NCI-H187 (cell line): ENCODE measurements at regions not wholly inside any gene's neighbourhood (a gene's known extent, or its start where the extent isn't known, plus 50 kb on each side); places are given as distances from the start of the nearest gene placed in this dataset.
A peak's percentile ranks its signal among the peaks of the same experiment; 100 is the strongest.

Experiments
- DNase-seq, 2 experiments: peaks; one replicate each; lab custom pipeline; 2025; lab: John Stamatoyannopoulos, UW

DNA sequence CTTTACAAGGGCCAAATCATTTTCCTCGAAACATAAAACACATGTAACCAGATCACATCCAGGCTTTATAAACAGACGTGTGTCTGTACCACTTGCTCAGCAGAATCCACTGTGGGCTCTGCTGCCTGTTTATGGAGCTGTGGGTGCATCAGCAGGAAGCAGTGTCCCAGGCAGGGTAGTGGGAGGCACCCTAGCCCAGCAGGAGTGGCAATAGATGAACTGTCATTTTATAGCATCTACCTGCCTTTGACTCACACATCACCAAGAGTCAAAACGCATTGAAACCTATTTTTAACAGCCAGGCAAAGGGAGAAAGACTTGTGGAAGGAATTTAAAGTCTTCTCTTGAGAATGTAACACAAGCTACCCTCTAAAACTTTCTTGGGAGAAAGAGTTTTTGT is 169.1 kb upstream of the TENM3 start:
- DNase-seq: no peak

DNA sequence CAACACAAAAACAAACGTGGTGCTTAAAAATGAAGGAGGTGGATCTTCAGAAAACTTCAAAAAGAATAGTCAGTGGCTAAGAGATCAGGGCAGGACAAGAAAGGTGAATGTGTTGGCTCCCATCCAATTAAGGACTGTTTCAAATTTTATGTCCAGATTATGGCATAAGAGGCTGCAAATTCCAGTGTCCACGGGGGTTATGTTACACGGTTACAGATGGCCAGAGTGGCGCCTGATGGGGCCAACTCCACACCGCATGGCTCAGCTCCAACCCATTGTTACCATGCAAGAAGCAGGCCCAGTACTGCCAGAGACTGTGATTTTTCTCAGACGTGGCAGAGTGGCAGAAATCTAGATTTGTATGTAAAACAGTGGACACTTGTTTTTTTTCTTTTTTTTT is 168.4 kb upstream of the TENM3 start:
- no peak for DNase-seq

DNA sequence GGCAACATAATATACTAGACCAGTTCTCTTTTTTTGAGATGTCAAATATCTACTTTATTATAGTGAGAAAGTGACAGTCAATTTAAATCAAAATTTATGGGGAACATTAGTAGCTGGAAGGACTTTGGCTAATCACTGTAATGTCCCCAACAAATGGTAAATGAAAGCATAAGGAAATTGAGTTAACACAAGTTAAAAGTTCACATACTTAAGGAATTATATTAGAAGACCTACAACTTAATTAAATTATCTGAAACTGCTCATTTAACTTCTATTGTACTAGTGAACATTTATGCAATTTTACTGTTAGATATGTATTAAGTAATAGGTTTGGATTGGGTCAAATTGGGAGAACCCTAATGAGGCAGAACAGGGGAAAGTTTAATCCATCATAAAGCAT is 160.3 kb upstream of the TENM3 start:
- DNase-seq: no peak

DNA sequence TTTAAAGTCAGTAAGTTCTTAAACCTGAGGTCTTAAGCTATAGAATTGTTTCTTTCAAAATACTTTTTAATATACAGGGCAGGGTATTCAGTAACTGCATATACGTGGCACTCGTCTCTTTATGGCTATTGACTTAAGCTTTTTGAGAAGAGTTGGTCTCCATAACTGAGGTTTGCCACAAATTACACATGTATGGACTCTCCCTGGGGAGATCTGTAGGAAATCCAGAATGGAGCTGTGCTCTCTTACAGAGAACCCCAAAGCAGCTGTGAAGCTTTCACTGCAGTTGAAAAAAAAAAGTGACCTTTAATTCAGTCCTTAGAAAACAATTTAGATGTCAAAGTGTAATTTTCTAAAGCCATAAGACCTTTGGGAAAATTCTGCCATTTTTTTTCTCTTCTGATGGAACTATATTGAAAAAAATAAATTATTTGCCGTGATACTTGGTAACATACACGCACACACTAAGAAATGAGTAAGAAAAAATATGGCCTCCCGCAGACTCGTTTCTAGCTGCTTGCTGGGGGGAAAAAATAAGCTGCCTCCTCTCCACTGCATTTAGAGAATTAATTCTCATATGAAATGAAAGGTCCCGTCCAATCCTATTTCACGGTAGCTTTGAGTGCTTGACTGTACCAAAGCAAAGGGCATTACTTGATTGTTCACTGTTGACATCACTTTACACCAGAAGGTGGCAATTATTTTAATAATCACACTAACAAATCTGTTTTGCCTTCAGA is 159.4 kb upstream of the TENM3 start:
- DNase-seq: peak in 1 of 2 experiments; percentile 8

DNA sequence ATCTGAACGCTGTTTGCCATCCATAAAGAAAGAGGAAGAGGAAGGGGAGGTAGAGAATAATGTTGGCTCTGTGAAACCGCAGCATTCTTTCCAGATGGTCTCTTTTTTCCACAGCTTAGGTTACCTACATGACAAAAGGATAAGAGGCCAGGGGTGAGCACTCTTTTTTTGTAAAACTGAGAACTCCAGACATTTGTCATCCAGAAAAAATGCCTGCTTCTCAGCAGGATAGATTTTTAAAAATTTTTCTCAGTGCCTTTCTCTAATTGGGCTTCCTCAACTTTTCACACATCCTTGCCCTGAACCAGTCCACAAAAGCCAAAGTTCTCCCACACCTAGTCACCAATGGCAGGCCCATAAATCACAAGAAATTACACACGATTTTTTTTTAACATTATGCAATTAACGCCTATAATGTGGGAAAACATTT is 158.1 kb upstream of the TENM3 start:
- DNase-seq: no peak

DNA sequence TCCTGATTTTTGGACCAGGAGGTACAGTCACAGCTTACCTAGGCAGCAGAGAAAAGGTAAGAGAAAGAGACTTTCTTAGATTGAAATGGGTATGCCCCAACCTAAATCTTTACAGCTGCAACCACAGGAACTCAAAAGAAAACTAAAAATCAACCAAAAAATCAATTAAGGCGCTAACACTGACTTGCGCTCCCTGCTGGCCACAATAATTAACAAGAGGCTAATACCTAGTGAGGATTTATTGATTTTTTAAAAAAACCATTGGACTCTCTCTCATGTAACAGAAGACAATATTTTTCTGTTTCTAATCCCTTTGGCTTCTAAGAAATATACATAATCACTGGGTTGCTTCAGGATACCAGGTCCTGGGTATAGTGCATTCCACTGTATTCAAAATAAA is 153.9 kb upstream of the TENM3 start:
- no peak for DNase-seq

DNA sequence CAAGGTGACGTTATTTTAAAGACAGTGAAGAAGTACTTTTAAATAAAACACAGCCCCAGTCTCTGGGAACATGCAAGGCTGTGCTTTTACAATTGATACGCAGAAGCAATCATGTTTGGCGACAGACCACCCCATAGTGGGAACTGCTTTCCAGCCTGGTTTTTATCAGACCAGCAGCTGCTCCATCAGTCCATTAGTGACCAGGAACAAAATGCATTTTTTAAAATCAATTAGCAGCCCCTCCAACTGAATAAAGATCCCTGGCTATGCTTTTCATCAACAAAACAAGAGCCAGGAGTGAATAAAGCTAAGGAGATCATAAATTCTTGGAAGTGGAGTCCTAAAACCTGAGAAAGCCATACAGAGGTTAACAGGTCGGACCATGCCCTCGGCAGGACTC is 153.0 kb upstream of the TENM3 start:
- no peak for DNase-seq

DNA sequence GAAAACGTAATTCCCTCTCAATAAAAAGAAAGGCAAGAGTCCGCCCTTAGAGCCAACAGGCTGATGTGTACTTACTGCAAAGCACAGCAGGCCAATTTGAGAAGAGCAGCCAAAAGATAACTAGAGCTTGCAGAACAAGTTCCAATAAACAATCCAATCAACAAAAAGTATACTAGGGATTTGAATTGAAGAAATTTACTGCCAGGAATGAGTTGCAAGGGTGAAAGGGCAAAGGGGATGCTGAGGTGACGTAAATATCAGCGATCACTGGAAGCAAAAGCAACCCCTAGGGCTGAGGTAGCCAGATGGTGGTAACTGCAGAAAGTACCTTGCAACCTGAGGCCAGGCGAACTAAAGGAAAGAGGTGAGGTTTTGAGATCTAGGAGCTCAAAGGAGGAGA is 152.1 kb upstream of the TENM3 start:
- no peak for DNase-seq

DNA sequence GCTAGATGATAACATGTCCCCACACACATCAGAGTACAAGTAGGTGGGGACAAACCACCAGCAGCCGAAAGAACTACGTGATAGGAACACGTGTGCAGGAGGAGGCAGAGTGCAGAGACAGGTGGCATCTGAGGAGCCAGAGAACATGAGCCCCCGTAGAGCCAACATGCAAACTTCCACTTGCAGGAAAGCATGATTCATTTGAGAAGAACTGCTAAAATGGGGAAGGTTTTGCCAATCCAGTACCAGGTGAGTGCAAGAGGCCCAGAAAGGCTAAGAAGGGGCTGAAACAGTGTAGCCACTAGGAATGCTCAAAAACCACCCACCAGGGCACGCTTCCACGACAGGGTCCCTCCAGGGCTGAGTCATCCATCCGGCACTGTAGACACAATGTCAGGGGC is 149.8 kb upstream of the TENM3 start:
- no peak for DNase-seq

DNA sequence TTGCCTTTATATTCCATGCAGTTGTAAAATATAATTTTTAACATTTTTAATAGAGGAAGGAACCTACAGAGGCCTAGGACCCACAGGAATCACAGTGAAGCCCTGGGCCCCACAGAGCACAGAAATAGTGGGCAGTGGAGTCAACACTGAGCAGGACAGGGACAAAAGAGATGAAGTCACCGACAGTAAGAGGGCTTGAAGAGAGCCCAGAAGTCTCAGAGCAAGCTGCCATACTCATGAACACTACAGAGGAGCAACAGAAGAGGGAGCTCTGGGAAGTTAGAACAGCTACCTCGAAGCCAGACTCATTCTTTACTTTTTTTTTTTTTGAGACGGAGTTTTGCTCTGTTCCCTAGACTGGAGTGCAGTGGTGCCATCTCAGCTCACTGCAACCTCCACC is 149.3 kb upstream of the TENM3 start:
- no peak for DNase-seq

DNA sequence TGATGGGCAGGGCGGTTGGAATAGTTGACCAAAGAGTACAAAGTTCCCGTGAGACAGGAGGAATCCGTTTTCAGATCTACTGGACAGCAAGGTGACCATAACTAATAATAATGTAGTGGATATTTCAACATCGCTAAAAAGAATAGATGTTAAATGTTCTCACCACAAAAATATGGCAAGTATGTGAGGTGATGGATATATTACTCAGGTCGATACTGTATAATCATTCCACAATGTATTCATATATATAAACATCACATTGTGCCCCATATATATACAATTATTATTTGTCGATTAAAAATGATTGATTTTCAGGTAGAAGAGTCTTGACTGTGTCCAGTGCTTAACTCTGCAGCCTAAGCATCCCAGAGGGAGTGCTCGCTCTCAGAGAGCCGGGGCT is 141.6 kb upstream of the TENM3 start:
- no peak for DNase-seq

DNA sequence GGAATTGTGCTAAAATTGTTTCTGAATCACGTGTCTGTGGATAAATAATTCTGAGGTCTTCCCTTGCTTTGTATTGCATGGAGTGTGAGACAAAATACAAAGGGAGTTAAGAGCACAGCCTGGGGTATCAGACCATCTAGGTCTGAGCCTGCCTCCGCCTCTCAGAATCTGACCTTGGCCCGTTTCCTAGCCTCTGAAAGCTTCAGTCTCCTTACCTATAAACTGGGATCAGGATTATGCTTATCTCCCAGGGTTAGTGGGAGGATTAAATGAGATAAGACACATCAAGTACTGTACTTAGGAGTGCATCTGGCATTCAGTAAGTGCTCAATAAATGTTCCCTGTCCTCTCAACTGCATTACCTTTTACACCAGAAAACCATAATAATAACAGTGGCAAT is 140.6 kb upstream of the TENM3 start:
- DNase-seq: no peak

DNA sequence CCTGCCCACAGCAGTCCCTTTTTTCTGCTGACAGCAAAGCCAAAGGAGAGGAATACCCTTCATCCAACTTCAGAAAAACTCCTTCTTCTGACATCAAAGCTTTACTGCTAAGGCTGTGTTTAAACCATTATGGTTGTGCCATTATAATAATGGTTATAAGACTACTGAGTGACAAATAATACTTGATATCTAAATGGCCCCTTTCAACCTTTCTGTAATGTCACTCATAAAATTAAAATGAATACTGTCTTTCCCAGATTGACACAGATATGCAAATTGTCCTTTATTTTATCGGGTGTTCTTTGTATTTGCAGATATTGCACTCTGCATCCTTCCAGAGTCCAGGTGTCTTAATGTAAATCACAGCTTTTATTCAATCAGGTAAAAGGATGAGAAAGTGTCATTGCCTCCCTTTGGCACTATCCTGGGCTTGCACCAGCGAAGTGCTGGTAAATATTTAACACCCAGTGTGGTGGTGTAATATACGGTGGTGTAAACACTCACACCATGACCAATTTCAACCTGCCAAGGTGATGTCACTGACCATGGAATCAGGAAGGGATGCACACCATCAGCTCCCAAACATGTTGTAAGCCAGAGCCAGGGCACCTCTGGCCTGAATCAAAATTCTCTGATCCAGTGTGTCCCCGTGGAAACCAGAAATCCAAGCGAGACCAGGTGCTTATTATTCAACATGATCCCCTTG is 139.4 kb upstream of the TENM3 start:
- no peak for DNase-seq

DNA sequence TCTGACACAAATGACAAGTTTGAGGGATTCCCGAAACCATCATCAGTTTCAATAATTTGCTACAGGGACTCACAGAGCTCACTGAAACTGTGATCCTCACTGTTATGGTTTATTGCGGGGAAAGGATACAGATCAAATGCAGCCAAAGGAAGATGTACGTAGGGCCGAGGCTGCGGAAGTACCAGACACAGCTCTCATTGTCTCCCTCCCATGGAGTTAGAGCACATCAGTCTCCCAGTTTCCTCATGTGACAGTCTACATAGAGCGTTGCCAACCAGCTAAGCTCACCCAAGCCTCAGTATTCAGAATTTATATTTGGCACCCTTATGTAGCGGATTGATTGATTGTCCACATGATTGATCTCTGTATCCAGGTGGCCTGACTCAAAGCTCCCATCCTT is 137.8 kb upstream of the TENM3 start:
- DNase-seq: no peak

DNA sequence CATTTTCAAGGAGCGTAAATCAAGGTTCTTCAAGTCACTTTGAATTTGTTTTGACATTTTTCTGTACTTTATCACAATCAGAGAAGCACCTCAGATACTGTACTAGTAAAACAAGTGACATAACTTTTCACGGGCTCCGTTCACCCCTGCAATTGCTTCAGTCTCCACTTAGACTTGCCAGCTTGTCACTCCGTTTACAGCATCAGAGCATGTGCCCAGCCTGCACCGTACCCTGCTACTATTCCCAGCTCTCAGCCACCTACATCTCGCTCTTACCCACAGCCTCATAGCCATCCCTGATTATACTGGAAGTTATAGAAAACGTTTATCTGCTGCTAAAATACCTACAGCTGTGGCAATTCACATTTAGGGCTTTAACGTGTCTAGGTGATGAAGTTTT is 135.3 kb upstream of the TENM3 start:
- no peak for DNase-seq

DNA sequence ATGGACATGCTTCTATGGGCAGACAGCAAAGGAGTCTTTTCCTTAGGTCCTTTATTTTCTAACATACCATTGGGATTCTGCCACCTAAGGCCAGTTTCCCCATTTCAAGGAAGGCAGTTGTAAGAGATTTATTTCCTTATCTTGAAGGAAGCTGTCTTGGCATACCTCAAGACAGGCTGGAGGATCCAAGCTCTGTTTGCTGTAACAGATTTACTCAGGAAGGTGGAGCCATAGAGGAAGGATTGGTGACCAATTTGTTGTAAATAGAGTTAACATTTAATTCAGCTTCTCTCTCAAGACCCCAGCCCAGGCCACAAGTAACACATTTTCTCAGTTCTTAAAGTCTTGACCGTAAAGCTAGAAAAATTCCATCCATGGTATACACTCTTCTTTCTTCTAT is 131.6 kb upstream of the TENM3 start:
- DNase-seq: no peak

DNA sequence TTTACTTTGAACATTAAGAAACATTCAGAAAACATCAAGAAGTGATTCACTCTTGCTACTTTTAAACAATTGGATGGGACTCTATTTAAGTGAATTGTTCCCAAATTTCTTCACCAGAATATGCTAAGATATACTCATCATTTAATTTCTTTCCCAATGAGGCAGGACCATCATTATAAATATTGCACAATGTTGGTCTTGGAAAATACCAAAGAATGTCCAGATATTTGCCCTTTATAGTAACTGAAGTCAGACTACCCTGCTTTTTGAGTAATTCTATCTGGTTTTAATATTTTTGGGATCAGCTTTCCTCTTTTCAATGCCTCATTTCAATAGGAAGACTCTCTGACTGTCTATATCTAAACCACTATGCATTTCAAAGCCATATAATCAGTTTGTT is 129.4 kb upstream of the TENM3 start:
- no peak for DNase-seq

DNA sequence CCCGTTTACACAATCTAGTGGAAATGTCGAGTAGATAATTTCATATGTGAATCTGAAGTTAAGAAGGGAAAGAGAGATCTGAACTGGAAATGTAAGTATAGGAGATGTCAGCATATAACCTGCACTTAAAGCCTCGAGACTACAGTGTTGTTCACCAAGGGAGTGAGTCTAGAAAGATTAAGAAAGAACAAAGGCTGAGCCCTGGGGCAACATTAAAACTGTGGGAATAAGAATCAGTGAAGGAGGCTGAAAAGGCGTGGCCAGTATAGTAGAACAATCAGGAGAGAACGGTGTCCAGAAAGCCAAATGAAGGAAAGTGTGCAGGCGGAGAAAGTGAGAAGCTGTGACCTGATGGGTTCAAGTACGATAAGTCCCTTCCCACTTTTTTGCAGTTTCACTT is 118.8 kb upstream of the TENM3 start:
- no peak for DNase-seq

DNA sequence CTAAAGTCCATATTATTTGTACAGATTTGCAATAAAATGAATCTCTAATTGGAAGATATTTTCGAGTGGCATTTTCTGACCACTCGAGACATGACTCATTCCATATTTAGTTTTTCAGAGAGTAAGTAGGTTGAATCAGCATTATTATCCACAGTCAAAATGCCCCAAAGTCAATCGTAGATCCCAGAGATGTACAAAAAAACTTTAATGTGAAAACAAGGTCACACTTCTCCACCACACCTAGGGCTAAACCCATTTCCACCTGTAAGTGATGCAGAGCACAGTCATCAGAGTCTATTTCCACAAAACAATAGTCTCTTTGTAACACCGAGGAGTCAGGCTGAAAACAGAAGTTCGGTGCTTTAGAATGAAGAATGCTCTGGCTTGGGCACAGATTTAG is 117.1 kb upstream of the TENM3 start:
- DNase-seq: no peak

DNA sequence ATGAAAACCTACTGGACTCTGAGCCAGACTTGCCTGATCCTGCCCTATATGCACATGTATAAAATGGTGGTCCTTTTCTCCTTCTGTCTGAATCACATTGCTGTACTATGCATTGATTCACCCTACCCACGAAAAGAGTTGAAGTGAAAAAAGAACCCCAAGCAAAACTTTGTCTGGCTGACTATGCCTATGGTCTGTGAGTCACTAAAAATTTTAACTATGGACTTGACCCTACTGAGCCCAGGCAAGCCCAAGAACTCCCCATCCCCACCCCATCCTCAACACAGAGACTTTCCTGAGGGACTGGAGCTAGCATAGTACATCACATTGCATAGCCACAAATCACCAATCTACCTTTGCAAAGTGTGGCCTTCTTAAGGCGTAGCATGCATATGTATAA is 116.6 kb upstream of the TENM3 start:
- no peak for DNase-seq

DNA sequence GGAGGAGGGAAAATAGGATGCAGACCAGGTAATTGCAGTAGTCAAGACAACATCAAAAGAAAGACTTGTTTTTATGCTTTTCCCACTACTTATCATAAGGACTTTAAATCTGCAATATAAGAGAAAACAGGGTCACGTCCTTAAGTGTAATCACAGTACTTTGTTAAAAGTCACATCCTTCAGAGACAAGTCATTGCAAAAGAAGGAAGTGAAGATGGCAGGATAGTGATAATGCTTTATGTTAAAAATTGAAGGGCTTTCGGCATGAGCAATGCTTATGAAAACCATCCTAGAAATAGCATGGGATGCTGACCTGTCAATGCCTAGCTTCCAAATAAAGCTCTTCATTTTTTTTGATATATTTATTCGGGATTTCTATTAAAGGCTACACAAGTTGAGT is 110.2 kb upstream of the TENM3 start:
- DNase-seq: no peak

DNA sequence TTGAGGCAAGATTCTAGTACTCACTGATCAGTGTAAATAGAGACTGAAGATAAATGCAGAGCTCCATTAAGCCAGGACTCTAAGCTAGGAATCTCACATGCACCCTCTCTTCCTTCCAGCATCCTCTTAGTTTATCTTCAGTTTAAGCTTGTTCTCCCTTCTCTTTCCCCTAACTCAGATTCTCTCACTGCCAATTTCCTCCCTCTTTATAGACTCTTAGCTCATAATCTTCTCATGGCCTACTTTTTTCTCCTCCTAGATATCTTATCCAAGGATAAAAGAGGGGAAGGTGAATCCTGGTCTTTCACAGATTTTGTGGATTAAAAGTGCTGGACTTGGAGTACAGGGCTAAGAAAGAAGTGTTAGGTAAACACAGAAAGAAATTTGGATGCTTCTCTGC is 108.9 kb upstream of the TENM3 start:
- DNase-seq: no peak

DNA sequence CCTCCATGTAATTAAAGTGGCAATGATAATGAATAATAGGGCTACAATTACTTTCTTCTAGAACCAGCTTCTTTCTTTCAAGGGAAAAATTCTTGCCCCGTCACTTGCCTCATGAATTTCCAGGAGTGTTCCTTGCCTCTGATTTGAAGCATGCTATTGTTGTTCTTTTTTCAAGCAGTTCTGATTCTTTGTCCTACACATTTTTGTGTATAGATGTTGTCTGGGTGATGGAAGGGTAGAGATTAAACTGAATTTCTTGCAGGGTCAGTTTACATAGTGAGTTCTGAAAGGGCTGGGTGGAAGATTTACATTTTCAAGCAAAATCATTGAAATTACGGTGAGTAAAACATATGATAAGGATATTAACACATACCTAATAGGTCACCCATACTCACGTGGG is 107.0 kb upstream of the TENM3 start:
- DNase-seq: no peak

DNA sequence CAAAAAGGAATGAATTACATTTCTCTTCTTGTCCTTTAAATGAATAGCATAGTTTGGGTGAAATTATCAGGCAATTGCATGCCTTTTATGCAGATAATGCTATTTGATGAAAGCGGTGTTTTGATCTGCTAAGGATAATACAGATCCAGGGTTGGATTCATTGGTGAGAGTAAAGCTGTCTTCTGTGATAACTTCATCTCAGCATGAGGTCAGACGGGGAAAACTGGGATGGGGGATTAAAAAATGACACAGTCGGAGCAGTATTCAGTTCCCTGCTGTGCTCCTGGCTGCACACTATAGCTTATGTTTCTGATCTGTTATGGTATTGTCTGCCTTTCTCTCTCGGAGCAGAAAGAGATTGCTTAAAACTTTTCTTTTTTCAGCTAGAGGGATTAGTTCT is 105.9 kb upstream of the TENM3 start:
- no peak for DNase-seq
